ENCODE measurements at regions not wholly inside any gene's neighbourhood (a gene's known extent, or its start where the extent isn't known, plus 50 kb on each side); places are given as distances from the start of the nearest gene placed in this dataset.

GRCh38 chr18:69205925-69206324 lies 194.8 kb upstream of the DOK6 start:
- TF ChIP-seq, protein P1, sequence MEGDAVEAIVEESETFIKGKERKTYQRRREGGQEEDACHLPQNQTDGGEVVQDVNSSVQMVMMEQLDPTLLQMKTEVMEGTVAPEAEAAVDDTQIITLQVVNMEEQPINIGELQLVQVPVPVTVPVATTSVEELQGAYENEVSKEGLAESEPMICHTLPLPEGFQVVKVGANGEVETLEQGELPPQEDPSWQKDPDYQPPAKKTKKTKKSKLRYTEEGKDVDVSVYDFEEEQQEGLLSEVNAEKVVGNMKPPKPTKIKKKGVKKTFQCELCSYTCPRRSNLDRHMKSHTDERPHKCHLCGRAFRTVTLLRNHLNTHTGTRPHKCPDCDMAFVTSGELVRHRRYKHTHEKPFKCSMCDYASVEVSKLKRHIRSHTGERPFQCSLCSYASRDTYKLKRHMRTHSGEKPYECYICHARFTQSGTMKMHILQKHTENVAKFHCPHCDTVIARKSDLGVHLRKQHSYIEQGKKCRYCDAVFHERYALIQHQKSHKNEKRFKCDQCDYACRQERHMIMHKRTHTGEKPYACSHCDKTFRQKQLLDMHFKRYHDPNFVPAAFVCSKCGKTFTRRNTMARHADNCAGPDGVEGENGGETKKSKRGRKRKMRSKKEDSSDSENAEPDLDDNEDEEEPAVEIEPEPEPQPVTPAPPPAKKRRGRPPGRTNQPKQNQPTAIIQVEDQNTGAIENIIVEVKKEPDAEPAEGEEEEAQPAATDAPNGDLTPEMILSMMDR (IDR thresholded peaks at IDR 0.05; ENCODE audit: low read length) = no peak
- no peak for TF ChIP-seq EZH2 (optimal IDR thresholded peaks at IDR 0.05; ENCODE audit: low read depth, low read length)
